GM19452 (cell line): ENCODE measurements at regions not wholly inside any gene's neighbourhood (a gene's known extent, or its start where the extent isn't known, plus 50 kb on each side); places are given as distances from the start of the nearest gene placed in this dataset.
"Not testable (repeated sequence)": the region's sequence is repeated elsewhere in the genome, so short reads cannot be mapped to it uniquely, and the experiment has no call there.

Source experiments
- ATAC-seq: cut with Tn5 transposase; IDR thresholded peaks from one replicate; pipeline ENCODE4 v1.9.1; 2021; ENCODE audit not compliant: unreplicated experiment

- no peak for ATAC-seq
Measured at GRCh38 chr4:159410076-159410777, 307.3 kb downstream of the RAPGEF2 start.

DNA sequence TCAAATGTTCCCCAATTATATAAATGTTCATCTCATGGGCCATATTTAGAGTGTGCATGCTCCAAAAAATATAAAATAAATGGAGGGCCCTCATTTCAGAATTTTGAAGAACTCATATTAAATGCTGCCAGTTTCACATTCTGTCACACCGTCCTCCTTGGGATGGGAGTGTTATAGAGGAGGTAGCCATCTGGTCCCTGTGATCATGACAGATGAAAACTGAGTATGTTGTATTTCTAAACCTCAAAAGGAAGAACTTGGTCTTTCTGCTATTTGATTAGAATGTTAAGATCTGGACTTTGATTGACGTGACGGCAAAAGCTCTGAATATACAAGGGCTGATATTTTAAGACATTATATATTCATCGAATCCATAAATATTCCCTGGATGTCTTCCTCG is 308.0 kb downstream of the RAPGEF2 start:
- no peak for ATAC-seq

- ATAC-seq = no peak
Measured at GRCh38 chr4:159413306-159413943, 310.5 kb downstream of the RAPGEF2 start.

DNA sequence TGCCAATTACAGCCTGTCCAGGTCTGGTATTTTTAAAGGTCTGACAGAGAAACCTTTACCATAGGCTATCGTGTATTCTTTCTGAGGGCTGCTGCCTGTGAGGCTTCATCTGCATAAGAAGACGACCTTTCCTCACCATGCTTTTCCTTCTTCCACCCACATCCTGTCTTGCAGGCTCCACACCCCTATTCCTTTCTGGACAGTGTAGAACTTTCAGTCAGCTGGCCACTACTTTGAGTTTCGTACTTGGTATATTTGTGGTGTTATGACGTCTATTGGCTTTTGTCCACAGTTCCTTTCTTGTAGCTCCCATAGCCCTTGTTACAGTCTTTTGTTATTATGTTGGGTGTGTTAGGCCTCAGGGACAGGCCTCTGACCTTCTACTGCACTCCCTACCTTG is 311.4 kb downstream of the RAPGEF2 start:
- no peak for ATAC-seq

- ATAC-seq = no peak
Measured at GRCh38 chr4:159416073-159416472, 313.2 kb downstream of the RAPGEF2 start.

GRCh38 chr4:159416996-159417395 is 314.1 kb downstream of the RAPGEF2 start:
- ATAC-seq = no peak

DNA sequence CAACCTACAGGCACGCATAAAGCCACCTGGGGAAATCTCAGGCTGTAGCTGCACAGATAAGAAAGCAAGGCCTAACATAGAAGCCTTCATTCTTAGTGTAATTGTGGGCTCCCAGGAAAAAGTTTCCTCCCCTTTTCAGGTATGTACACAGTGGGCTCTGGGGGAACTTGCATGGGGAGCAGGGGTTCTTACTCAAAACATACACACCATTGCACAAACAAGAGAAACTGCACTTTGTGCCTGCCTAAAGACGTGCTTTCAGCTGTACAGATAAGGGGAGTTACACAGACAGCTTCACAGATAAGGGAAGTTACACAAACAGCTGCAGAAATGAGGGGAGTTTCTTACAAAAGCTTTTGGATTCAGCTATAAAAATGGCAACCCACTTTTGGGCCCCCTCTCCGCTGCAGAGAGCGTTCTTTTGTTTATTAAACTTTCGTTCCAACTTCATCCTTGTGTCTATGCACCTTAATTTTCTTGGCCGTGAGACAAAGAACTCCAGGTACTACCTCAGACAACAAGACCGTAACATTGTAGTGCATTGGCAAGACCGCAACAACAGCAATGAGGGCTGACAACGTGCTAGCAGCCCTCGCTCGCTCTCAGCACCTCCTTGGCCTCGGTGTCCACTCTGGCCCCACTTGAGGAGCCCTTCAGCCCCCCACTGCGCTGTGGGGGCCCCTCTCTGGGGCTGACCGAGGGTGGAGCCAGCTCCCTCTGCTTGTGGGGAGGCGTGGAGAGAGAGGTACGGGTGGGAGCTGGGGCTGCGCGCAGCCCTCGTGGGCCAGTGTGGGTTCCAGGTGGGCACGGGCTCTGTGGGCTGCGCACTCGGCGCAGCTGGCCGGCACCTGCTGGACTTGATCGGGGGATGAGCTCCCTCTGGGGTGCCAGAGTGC is 317.5 kb downstream of the RAPGEF2 start:
- ATAC-seq = no peak

- ATAC-seq = not testable (repeated sequence)
Measured at GRCh38 chr4:159421058-159421419, 318.2 kb downstream of the RAPGEF2 start.

GRCh38 chr4:159422019-159422418 is 319.1 kb downstream of the RAPGEF2 start:
- no peak for ATAC-seq

- no peak for ATAC-seq
Measured at GRCh38 chr4:159422626-159423025, 319.7 kb downstream of the RAPGEF2 start.

- no peak for ATAC-seq
Measured at GRCh38 chr4:159425737-159426305, 322.9 kb downstream of the RAPGEF2 start.

- no peak for ATAC-seq
Measured at GRCh38 chr4:159428293-159428692, 325.4 kb downstream of the RAPGEF2 start.

- ATAC-seq = no peak
Measured at GRCh38 chr4:159428975-159429692, 326.3 kb downstream of the RAPGEF2 start.

- no peak for ATAC-seq
Measured at GRCh38 chr4:159429693-159430035, 326.8 kb downstream of the RAPGEF2 start.

DNA sequence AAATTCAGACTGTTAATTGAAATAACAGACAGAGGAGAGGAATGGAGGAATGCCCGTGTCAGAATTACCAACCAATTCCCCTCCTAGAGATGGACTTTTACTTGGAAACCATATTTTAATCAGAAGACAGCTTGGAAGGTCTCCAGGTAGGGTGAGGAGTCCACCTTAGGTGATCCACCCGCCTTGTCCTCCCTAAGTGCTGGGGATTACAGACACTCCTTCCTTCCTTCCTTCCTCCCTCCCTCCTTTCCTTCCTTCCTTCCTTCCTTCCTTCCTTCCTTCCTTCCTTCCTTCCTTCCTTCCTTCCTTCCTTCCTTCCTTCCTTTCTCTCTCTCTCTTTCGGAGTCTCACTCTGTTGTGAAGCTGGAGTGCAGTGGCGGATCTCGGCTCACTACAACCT is 328.0 kb downstream of the RAPGEF2 start:
- no peak for ATAC-seq

DNA sequence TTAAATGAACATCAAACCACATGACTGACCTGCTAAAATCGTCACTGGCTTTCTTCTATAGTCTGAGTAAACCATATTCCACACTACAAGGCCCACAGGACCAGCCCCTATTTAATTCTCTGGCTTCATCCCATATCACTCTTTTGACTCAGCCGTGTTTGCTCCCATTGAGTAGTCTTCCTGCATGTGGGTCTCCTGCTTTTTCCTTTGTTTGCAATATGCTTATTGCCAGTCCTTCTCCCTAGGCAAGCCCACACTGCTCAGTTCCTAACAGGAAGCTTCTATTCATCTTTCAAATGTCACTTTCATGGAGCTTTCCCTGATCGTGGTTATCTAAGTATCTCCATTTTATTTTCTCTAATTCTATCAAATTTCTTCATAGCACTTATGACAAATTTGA is 329.6 kb downstream of the RAPGEF2 start:
- ATAC-seq = no peak

- ATAC-seq = no peak
Measured at GRCh38 chr4:159433337-159433736, 330.5 kb downstream of the RAPGEF2 start.

- ATAC-seq = no peak
Measured at GRCh38 chr4:159434114-159434870, 331.4 kb downstream of the RAPGEF2 start.

GRCh38 chr4:159434871-159435241 is 332.0 kb downstream of the RAPGEF2 start:
- ATAC-seq = no peak

- ATAC-seq = no peak
Measured at GRCh38 chr4:159435561-159436023, 332.7 kb downstream of the RAPGEF2 start.
